HT1080 (cell line): ENCODE measurements at regions not wholly inside any gene's neighbourhood (a gene's known extent, or its start where the extent isn't known, plus 50 kb on each side); places are given as distances from the start of the nearest gene placed in this dataset.

Source experiments
- DNase-seq: peaks from one replicate; pipeline ENCODE4 v3.0.0-alpha.2; 2015; ENCODE audit warnings: low read depth

DNA sequence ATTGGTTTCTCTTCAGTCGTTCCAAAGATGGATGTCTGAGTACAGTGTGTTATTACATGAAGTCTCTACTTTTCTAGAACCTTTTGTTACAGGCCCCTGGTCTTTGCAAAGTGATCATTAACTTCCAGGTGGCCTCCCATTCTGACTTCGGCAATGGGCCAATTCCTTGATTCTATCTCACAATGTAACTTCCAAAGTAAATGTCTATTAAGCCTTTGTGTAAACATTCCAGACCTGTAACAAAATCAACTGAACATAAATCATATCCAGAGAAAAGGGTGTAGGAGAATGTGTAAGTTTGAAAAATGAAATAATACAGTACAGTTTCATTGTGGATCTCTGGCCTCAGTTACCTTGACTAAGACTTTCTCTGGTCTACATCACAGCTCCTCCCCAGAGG, 187.8 kb upstream of the JAG1 start:
- no peak for DNase-seq

DNA sequence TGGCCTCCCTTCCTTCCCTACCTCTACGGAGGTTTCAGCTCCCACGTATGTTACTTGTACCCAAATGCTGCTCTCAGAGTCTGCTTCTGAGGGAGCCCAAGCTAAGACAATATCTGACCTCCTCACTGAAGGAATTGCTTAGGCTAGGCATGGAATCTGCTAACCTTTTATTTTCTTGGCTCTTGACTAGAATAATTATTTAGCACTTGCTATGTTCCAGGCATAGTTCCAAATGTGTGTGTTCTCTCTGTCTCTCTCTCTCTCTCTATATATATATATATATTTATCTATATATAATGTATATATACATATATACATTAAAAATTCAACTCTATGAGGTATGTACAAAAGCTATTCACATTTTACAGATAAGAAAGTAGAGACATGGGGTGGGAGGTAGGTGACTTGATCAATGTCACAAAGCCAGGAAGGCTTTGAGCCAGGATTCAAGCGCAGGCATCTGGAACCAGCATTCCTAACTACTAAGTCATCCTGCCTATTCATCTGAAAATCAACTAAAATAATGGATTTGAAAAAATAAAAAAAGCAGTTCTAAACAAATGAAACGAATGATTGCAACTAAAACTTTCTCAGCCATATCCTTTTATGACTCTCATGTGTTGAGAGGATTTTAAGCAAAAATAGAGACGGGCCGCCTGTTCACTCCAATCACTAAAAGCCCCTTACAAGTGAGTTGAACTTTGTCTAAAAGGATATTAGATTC, 189.7 kb upstream of the JAG1 start:
- peak; percentile 84 for DNase-seq

DNA sequence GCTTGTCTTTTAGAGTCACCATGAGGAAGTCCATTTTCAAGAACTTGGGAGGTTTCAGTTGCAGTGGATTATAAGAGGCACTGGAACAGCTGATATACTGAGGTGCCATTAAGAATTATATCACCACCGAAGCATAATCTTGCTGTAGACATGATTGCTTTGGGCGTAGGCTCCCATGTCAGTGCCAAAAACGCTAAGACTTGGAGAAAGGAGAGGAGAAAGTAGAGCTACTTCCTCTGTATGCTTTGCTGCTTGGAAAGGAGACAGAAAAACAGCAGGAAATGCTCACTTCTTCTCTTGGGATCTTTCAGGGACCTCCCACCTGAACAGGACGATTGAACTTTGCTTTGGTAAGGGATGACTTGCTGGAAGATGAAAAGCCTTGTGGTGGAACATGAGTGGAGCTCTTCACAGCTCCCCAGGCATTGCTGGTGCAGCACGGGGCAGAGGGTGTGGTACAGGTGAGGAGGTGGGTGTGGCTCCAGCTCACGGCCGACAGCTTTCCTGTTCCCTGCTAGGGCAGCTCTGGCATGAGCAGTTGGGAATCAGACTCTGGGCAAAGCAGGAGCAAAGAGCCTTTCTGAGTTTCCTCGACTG, 190.4 kb upstream of the JAG1 start:
- no peak for DNase-seq

DNA sequence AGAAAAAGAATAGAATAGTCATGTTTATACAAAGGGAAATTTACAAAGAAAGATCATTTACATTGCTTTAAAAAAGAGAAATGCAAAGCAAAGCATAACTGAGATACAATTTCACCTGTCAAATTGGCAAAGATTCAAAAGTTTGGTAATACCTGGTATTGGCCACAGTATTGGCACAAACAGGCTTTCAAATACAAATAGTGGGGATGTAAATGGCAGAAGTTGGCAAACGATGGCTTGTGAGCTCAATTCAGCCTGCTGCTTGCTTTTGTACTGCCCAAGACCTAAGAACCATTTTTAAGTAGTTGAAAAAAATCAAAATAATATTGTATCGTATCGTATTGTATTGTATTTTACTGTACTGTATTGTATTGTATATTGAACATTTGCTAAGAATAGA, 194.5 kb upstream of the JAG1 start:
- no peak for DNase-seq

DNA sequence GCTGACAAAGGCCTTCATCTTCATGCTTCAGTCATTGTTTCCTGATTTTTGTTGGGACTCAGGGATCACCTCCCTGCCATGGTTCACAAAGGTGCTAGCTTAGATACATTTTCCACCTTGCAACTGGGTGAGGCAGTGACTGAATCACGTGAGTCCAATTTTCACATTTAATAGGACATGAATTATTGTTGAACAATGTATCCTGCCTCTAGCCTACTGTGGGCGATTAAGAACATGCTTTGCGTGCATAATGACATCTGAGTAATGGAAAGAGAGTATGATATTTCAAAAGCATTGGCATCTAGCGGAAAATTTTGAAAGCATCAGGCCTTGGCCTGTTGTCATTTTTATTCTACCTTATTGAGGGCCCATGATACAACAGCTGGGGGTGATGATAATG, 199.2 kb upstream of the JAG1 start:
- no peak for DNase-seq

DNA sequence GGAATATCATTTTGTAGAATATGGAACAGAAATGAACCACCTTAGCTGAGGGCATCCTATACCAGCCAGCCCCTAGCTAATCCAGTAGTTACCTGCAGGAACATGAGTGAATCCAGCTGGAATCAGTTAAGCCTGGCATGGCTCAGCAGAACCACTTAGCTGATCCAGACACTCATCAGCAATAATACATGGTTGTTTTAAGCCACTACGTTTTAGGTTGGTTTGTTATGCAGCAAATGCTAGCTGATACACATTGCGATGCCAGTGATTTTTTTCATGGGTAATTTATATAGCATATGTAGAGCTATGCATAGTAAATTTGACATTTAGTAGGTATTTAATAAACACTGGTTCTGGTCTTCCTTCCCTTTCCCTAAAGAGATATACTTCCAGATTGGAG, 201.9 kb upstream of the JAG1 start:
- DNase-seq = no peak

DNA sequence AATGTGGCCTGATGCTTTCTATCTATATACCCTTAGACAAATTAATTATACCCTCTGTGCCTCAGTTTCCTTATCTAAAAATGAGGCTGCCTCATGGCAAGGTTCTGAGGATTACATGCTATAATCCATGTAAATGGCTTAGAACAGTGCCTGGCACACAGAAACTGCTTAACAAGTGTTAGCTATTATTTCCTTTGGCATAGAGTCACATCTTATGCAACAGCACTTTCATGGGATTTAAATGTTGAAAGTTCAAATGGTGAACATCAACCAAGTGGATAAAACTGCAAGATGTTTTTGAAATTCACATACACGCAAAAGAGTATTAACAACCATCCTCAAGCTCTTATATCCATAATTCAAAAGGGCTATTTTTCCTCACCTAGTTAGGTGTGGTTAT, 202.8 kb upstream of the JAG1 start:
- no peak for DNase-seq

DNA sequence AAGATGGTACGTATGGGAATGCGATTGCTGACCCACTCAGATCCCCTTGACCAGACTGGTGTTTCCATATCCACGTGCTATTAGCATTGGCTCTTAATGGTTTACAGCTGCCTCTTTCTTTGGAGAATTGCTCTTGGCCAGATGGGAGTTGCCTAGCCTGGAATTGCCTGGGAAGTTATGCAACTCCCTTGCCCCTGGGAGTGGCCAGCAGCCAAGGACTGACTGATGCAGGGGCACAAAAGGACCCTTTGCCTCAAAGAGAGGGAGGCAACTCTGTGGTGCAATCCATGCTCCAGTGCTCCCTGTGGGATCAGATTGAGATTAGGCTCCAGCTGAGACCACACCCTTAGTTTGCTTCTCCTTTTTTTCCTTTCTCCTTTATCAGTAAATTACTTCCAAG, 203.5 kb upstream of the JAG1 start:
- DNase-seq = no peak

DNA sequence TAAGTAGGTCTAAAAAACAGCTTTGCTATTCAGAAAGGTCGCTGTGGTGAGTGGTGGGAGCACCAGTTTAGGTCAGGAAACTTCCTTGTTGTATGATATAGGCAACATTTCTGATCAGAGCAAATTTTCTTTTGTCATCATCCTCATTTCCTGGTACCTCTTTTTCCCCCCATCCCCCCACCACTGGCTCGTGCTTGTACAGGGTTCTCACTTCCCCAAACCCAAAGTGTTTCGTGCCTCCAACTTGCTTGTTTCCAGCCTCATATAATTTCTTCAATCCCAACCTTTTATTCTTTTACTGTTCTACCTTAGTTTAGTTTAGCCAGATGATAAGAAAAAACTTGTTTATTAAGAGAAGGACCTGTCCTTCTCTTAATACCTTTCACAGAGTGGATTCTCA, 209.4 kb upstream of the JAG1 start:
- no peak for DNase-seq

DNA sequence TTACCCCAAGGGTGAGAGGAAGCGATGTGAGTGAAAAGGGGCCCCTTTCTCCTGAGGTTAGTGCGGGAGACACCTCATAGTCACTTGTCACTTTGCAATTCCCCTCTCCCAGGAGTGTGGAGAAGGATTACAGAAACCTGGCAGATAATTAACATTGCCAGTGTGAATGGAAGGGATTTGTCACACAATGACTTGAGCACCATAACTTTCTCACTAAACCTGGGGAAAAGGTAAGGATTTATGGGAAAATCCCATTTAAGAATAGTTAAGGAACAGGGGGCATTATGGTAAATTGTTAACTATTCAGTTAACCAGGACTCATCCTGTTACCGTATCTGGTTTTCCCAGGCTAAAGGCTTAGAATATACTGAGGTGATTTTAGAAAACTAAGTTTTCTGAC, 219.5 kb upstream of the JAG1 start:
- no peak for DNase-seq

DNA sequence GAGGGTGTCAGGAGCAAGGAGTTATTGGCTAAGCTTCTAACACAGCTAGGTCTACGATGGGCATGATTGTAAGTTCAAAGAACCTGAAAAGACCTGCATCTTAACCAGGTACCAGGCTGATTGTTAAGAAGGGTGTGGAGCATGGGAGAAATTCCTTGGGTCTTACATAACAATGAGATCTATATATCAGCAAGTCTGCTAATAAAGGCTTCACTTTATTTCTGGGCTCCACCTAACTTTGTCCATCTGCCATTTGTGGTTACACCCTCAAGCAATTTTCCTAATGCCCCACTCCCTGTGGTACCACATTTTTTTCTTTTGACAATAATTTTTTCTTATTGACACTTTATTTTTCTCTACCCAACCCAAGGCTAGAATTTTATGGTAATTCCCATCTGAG, 223.5 kb upstream of the JAG1 start:
- no peak for DNase-seq

DNA sequence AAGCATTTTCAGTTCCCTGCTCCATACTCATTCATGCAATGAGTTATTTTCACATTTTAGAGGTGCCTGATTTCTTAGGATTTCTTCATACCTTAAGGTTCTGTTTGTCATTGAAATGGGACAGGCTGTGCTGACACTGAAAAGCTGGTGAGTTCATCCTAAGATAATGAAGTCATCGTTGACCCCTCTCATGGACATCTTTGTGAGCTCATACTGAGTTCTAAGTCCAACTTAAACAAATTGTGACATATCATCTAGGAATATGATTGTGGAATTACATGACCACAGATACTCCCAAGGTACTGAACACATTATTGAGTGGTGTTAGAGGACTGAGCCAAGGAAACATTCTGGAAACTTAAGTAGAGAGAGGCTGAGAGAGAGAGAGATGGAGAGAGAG, 224.8 kb upstream of the JAG1 start:
- DNase-seq = no peak

DNA sequence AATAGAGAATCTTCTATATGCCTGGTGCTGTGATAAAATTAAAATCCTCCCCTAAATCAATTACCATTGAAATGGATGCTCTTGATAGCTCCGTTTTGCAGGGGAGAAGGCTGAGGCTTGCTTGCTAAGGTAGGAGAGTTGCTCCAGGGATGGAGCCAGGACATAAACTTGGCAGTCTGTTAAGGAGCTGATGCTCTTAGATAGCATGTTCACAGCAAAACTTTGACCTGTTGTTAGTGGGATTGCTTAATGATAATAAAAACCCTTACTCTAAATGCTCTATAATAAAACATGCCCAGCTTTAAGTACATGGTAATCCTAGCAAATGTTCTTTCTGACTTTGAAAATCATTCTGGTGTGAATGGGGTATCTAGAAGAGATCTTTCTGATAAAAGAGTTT, 228.4 kb upstream of the JAG1 start:
- no peak for DNase-seq

DNA sequence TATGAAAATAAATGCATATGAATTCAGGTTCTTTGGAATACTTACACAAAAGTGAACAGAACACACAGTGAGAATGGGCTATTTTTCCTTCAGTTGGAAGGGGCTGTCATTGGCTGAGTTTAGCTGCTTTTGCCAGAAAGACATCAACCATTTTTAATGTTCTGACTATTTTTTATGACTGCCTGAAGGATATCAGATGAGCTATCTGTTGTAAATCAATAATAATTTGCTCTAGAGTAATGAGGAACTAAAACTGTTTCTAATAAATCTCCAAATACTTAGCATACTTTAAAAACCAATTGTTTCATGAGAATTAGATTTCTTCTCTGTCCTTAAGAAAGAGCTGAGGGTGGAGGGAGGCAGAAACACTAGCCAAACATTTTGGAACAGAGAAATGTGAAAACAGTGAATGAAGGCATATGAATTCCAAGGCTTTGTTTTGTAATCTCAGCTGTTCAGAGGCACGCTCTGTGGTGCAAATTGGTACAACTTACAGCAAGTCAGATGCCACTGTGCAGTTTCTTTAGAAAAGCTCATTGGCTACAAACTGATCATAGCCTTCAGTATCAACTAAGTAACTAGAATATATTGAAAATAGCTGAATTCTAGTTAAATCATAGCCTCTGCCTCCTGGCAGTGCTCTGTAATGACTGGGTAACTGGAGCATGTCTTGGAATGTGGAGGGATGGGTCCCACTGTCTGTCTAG, 228.9 kb upstream of the JAG1 start:
- no peak for DNase-seq

DNA sequence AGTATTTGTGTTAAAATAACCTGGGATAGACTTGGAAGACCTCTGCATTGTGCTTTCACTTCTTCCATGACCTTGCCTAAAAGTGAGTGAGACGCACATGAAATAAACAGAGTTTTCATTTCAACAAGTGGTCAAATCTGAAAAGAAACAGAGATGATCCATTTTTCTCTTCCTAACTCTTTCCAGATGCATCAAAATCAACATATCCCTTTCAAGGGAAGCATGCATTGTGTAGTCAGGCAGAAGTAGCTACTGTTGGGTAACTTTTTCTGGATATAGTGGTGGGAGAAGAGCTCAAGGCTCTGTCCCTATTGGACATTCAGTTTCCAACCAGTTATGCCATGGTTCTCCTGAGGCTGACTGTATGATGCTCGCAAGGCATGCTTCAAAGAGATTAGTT, 233.0 kb upstream of the JAG1 start:
- DNase-seq = no peak

DNA sequence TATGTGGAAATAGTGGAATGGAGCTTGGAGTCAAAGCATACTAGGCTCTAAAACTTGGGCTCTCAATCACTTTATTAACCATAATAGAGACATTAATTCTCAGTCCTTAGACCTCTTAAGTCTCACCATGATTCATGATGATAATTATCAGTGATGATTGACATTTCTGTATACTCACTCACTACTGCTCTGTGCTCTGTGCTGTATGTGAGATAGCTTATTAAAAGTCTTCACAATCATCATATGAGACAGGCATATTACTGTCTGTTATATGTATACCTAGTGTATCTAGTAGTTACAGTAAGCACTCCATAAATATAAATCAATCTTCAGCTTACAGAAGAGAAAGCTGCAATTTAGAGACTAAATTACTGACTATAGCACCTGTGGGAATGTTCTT, 236.0 kb upstream of the JAG1 start:
- no peak for DNase-seq

DNA sequence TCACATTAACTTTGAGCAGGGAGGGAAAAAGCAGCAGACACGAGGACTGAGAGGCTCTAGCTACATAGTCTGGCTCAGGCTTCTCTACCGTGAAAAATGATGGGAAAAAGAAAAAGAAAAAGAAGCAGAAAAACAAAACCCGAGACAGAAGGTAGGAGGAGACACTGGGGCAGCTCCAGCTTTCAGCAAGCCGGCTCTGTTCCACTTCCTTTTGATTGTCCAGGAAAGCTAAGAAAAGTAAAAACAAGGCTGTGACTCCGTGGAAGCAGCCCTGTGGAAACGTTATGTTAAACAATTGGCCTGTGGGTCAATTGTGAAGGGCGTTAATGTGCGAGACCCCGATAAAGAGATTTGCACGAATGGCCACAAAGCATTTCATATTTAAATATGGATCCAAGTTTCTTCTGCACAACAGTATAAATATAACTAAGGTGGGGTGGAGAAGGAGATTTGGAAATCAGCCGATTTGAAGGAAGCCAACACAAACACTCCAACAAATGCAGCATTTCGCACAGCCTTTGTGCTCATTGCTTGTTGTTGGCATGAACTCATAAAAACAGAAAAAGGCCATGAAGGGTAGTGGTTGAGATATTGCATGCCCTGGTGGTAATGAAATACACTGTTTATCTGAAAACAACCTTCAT, 236.9 kb upstream of the JAG1 start:
- DNase-seq = no peak

DNA sequence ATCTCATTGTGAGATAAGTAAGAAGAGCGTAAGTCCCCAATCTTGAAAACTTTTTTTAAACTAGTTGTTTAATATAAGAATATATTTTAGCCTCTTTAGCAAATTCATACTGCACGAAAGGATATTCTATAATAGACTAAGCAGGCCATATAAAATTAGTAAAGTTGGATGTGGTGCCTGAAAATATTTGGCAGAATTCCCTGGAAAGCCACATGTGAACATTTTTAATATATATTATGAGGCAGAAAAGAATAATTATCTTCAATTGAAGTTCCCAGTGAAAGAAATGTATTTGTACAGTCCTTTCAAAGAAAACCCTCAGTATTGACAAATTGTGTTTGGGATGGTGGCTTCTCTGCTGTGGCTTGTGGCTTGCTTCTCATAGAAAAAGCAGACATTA, 237.5 kb upstream of the JAG1 start:
- no peak for DNase-seq

DNA sequence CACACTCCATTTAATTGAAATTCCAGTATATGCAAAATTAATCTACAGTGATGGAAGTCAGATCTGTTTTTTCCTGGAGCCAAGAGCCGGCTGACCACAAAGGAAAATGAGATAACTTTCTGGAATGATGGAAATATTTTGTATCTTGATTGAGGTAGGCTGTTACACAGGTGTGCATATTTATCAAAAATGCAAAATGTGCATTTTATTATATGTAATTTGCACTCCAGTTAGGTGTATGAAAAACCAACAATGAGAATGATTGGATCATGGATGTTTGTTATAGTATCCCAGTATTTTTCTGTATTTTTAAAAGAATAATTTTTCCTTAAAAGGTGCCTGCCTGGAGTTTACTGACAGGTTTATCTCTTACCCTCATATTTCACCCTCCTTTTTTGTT, 242.0 kb upstream of the JAG1 start:
- DNase-seq = no peak

DNA sequence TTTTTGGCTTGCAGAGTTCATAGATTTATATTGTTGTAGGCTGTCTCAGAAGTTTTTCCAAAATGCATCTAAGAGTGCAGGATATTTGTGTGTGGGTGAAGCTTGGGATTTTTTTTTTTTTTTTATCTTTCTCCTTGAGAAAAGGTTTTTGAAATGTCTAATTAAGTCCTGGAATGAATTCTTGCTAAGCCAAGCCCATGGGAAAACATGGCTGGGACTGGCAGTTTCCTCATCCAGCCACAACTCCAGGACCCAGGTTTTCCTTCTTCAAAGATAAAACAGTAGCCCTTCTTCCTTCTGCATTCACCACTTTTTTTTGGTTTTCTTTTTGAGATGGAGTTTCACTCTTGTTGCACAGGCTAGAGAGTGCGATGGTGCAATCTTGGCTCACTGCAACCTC, 242.5 kb upstream of the JAG1 start:
- no peak for DNase-seq

DNA sequence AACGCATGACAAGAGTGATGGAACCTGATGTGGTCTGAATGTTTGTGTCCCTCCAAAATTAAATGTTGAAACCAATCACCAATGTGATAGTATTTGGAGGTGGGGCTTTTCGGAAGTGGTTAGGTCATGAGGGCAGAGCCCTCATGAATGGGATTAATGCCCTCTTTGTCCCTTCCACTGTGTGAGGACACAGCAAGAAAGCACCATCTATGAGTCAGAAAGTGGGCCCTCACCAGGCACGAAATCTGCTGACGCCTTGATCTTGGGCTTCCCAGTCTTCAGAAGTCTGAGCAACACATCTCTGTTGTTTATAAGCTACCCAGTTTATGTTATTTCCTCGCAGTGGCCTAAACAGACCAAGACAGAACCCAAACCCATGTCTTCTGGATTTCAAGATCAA, 244.0 kb upstream of the JAG1 start:
- DNase-seq = no peak

DNA sequence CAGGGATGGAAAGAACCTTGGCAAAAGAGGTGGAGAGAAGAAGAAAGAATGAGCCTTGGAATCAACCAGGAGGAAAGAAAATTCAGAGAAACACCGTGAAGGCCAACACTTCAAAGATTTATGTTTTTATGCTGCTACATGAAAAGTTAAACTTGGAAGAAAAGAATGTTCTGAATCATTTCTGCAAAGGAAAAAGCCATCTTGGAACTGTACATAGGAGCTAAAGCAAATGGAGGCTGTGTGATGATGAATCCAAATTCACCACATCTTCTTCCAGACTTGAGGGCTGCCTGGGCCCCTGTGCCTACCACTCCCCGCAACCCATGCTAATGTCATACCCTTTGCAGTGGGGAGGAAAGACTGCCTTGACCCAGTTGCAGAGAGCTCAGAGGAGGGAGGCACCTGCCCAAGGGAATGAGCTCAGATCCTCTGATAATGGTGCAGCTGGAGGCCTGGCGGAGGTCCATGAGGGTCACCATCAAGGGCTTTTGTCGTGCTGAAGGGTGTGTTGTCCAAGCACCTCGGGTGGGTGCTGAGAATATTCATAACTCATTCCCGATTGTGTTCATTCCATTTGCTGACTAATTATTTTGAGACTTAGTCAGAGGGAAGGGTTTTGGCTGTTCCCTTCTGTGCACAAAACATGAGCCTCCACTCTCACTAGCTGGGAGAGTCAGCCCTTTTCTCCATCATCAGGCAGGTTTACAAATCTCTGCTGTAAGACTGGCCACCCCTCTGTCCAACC, 245.8 kb upstream of the JAG1 start:
- peak; percentile 80 for DNase-seq
